Urothelium cell line (cell line): ENCODE measurements at regions not wholly inside any gene's neighbourhood (a gene's known extent, or its start where the extent isn't known, plus 50 kb on each side); places are given as distances from the start of the nearest gene placed in this dataset.

Experiments used
- DNase-seq: peaks from one replicate; pipeline ENCODE4 v3.0.0; 2011; ENCODE audit warnings: low spot score, mixed read lengths
- FAIRE-seq: peaks from 2 replicates; lab custom pipeline; 2011; peaks lifted over from hg19 to GRCh38; lab: Jason Lieb, UNC

- FAIRE-seq, result no peak
- DNase-seq, result no peak
Observed at GRCh38 chr3:76570436-76571057, 469.4 kb upstream of the ROBO2 start.

GRCh38 chr3:76576201-76576600, 463.7 kb upstream of the ROBO2 start:
- FAIRE-seq (no peak), DNase-seq (no peak)

GRCh38 chr3:76582098-76582497, 457.8 kb upstream of the ROBO2 start:
- FAIRE-seq, result no peak

DNA sequence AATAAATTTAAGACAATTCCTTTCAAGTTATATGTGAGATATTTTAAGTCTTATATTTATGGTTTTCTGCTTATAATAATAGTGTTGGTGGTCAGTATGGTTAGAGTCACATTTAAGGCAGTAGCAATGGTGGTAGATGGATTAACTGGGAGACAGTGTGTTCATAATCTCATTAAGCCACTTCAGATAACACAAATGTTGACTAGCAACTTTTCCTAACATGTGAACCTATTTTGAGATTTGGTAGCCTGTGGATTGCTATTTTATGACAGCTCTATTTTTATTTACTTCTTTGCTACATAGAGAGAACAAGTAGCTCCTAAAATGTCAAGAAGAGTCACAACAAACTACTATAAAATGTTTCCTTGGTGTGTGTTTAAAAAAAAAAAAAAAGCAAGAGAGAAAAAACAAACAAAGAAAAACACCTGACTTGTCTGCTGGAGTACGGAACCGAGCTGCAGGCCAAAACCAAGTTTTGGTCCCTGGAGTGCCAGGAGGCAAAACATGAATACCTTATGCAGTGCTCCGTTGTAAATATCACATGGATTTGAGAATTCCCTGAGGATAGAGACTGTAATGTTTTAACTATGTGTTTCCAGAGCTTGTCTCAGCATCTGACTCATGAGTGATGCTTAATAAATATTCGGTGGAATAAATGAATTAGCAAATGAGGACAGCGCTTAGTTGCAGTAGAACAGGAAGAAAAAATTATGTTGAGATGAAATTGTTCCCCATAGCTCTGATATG, 457.1 kb upstream of the ROBO2 start:
- FAIRE-seq, result no peak
- no peak for DNase-seq

More at GRCh38 chr3:76582098-76582497, 457.8 kb upstream of the ROBO2 start:
- no peak for DNase-seq

DNA sequence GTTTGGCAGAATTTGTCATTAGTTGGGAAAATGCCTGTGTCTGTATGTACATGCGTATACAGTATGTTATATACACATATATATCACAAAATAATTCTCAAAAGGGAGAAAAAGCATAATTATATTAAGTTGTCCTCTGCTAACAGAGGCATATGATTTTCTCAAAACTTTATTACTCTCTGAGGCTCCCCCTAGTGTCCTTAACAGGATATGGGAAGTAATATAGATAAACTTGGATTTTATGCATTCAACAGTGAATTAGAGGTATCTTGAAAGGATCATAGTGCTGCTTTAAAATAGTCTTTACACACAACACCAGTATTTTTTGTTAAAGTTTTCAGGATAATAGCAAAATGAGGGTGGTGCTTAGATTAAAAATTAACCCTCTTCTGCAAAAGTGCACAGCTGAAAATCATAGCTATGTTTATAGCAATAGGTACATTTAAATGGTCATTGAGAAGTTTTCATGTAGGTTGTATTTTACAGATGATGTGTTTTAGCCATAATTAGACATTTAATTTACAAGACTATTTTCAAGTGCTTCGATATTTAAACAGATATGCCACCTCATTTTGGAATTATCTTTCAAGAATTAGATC, 454.0 kb upstream of the ROBO2 start:
- no peak for FAIRE-seq
- peak; percentile 4 for DNase-seq

- FAIRE-seq, result no peak
- no peak for DNase-seq
Observed at GRCh38 chr3:76586471-76586870, 453.4 kb upstream of the ROBO2 start.

DNA sequence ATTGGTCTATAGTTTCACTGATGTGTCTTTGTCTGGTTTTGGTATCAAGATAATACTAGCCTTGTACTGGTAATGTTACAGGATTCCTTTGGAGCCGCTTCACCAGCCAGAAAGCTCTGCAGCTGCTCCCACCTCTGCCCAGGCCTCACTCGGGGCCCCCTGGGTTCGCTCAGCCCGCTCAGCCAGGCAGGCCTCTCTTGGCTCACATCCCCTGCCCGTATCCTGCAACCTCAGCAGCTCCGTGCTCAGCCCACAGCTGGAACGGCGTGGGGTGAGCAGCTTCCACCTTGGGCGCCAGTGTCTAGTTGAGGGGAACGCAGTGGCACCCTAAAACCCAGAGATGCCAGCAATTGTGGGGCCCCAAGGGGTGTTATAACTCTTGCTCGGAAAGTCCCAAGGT, 429.7 kb upstream of the ROBO2 start:
- FAIRE-seq (no peak), DNase-seq (no peak)

- FAIRE-seq (no peak), DNase-seq (no peak)
Observed at GRCh38 chr3:76615719-76616118, 424.2 kb upstream of the ROBO2 start.

DNA sequence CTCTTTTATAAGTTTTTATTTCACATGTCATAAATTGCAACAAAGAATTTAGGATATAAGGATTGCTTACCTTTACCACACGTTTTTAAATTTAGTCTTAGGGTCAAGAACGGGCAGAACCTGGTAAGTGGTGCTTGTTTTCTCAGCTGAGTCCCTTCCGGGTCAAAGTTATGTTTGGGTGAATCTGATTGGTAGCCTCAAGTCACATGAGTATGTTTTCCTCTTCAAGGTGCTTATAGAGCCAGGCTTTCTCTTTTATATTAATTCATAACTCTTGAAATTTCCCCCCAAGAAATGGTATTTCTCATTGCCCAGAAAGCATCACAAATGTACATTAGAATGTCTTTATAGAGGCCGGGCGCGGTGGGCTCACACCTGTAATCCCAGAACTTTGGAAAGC, 415.7 kb upstream of the ROBO2 start:
- no peak for DNase-seq
- FAIRE-seq, result no peak

- DNase-seq, result no peak
- FAIRE-seq, result no peak
Observed at GRCh38 chr3:76627236-76627635, 412.7 kb upstream of the ROBO2 start.

DNA sequence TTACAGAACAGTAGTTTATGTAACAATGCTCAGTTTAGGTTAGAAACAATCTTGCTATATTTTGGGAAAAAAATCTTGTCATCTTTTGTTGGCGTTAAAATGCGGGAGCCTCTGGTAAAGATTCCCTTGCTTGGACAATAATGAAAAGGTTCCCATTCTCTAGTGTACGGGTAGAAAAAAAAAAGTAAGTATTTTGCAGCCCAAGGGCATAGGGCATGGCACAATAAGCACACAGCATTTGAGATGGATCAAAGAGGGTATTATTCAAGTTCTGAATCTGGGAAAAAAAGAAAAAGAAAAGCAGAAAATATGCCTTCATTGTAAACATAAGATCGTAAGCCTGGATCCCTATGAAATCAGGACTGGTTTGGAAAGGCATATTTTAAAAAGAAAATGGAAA, 408.6 kb upstream of the ROBO2 start:
- no peak for FAIRE-seq

GRCh38 chr3:76638006-76638405, 401.9 kb upstream of the ROBO2 start:
- DNase-seq (no peak), FAIRE-seq (no peak)

More for the DNA sequence above, 408.6 kb upstream of the ROBO2 start:
- DNase-seq, result no peak

DNA sequence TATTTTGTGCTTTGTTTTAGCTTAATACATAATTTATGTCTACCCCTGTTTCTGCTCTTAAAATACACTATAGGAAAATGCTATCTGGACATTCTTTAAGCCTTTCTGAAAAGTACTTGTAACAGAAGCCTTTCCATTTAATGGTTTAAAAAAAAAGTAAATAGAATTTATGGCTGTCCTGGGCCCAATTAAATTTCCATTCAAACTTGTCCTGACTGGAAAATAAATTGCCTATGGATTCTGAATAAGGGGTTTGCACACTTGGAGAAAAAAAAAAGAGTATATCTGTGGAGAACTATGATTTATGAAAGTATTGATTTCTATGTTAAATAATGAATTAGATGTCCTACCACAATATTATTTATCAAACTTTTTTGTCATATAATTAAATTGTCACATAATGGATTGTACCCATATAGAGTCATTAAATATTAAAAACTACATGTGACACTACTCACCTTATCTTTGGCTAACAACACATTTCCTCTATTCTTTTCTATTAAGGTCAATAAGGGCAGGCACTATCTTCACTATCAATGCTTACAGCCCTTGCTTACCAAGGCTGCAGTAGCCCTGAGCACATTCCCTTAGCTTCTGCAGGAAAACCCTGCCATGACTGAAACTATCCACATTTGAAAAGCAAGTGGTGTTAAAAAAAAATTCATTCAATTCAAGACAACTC, 396.1 kb upstream of the ROBO2 start:
- FAIRE-seq, result no peak
- no peak for DNase-seq

DNA sequence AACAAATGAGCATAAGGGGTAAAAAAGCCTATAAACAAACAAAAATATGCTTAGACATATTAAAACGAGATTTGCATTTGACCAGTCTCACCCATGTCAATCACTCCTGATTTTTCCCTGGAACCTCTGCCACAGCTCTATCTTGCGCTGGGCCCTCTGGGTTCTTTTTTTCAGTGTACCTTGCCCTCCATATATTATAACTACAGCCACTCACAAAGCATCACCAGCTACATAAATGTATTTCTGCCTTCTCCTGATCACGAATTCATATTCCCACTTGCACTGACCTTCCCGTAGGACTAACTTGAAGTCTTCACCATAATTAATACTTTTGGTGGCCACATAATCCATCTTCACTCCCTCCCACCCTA, 395.6 kb upstream of the ROBO2 start:
- FAIRE-seq (no peak), DNase-seq (no peak)

DNA sequence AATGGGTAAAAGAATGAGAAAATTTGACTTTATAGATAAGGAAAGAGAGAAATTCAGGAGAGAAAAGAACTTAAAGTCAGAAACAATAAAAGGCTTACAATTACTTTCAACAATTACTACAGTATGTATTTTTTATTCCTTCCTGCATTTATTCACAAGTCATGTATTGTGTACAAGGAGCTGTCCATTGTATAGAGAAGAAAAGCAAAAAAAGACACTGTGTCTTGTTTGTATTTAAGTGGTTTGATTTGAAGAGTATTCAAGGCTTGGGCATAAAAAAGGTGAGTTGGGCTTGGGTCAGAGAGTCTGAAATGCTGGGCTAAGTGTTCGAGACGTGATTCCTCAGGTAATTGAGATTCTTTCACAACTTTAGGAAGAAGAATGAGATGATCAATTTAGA, 394.2 kb upstream of the ROBO2 start:
- FAIRE-seq, result no peak
- no peak for DNase-seq

DNA sequence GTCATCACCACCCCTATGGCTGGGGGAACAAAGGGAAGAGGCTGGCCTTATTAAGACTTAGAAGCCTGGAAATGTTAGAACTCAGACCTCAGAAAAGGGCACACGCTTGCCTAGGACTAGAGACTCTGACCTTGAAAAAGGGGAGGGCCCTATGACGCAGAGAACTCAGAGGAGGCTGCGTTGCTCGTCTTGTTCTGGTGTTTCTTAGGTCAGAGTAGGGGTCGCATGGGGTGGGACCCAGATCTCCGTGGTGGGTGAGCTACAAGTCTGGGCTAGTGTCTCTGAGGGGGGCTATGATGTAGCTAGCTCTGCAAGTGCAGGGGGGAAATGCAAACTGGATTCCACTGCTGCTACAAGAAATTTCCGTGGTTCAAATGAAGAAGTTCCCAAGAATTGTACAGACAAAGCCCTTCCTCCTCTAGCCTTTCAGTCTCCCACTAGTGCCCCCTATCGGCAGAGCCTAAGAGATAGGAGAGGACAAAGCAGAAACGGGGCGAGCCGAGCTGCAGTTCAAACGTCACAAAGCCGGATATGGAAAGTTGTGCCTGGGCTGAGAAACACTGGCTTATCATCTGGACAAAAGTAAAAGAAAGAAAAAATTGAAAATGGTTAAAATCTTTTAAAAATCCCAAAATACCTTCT, 392.9 kb upstream of the ROBO2 start:
- DNase-seq, result no peak
- no peak for FAIRE-seq

- no peak for FAIRE-seq
Observed at GRCh38 chr3:76651784-76652183, 388.1 kb upstream of the ROBO2 start.

GRCh38 chr3:76652524-76652923, 387.4 kb upstream of the ROBO2 start:
- no peak for DNase-seq
- no peak for FAIRE-seq

More at GRCh38 chr3:76651784-76652183, 388.1 kb upstream of the ROBO2 start:
- no peak for DNase-seq

- DNase-seq (no peak), FAIRE-seq (no peak)
Observed at GRCh38 chr3:76653640-76654251, 386.2 kb upstream of the ROBO2 start.

DNA sequence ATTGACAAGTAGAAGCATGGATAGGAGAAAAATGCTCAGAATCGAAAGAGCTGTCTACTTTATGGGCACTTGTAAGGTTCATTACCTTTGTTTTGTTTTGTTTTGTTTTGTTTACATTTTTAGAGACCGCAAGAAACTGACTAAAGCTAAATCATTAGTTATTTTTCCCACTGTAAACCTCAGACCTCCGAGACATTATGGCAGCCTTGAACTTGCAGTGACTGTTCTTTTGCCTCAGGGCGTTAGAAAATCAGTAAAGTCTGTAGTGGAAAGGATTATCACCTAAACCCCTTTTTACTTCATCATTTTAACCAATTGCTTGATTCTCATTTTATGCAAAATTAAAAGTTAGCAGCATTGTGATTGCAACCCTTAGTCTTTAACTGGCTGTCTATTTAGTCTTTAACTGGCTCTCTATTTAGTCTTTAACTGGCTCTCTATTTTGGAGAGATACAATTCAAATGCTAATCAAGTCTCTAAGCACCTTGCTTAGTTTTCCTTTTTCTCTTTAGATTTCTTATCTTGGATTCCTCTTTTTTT, 383.3 kb upstream of the ROBO2 start:
- DNase-seq (no peak), FAIRE-seq (no peak)
